ENCODE measurements at regions not wholly inside any gene's neighbourhood (a gene's known extent, or its start where the extent isn't known, plus 50 kb on each side); places are given as distances from the start of the nearest gene placed in this dataset.

DNA sequence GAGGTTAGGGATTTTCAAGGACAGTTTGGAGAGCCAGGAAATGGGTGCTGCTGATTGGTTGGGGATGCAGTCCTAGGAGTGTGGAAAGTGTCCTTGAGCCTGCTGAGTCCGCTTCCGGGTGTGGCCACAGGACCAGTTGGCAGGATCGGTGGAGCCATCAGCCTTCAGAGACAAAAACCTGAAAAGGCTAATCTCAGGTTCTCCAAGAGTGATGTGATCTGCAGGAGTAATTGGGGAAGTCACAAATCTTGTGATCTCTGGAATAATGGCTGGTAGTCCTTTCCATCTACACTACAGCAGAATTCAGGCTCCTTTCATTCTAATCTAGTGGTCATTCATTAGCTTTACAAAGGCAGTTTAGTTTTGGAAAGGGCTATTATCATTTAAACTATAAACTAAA is 55.9 kb upstream of the BMP2K start:
- TF ChIP-seq, protein P1, sequence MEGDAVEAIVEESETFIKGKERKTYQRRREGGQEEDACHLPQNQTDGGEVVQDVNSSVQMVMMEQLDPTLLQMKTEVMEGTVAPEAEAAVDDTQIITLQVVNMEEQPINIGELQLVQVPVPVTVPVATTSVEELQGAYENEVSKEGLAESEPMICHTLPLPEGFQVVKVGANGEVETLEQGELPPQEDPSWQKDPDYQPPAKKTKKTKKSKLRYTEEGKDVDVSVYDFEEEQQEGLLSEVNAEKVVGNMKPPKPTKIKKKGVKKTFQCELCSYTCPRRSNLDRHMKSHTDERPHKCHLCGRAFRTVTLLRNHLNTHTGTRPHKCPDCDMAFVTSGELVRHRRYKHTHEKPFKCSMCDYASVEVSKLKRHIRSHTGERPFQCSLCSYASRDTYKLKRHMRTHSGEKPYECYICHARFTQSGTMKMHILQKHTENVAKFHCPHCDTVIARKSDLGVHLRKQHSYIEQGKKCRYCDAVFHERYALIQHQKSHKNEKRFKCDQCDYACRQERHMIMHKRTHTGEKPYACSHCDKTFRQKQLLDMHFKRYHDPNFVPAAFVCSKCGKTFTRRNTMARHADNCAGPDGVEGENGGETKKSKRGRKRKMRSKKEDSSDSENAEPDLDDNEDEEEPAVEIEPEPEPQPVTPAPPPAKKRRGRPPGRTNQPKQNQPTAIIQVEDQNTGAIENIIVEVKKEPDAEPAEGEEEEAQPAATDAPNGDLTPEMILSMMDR (IDR thresholded peaks at IDR 0.05; ENCODE audit: insufficient read depth, low read length, poor library complexity, severe bottlenecking) = no peak
- DNase-seq (ENCODE audit: low read depth) = no peak
- no peaks in the 10 kb centered on the region for H3K36me3 ChIP-seq (ENCODE audit: control insufficient read depth, insufficient read depth, low read length)
- H3K4me3 ChIP-seq (ENCODE audit: low read depth, low read length) = no peak overlapping the region
- no peaks in the 10 kb centered on the region for H3K27me3 ChIP-seq (ENCODE audit: control insufficient read depth, insufficient read depth, low read length)

DNA sequence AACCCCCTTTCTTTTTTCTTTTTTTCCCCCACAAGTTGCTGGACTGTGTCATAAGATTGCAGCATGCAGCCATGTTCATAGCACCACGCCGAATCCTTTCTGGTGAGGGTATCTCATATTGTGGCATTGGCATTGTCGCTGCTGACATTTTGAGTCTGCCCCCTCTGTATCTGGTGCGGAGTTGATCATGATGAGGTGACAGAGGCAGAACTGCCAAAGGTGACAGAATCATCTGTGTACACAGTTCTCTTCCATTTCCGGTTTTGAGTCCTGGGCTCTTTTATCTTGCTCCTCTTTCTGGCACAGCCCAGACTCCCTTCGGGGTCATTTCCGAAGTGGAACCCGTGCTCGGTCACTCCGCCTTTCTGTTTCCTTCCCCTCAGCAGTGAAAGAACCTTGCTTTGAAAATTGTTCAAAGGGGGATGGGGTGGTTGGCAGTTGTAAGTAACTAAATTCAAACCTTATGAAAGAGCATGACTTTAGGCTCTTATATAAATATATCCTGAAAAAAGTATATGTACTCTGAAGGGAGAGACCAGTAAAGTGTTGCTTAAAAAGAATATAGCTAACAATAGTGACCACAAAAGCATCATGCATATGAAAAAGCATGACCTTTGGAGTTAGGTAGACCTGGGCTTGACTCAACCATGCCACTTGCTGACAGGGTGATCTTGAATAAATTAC is 55.0 kb upstream of the BMP2K start:
- Histone ChIP-seq H3K4me3 (ENCODE audit: low read depth, low read length) (no peak overlapping the region), H3K27me3 (ENCODE audit: control insufficient read depth, insufficient read depth, low read length) (no peaks in the 10 kb centered on the region), H3K36me3 (ENCODE audit: control insufficient read depth, insufficient read depth, low read length) (no peaks in the 10 kb centered on the region)
- TF ChIP-seq, protein P1 (IDR thresholded peaks at IDR 0.05; ENCODE audit: insufficient read depth, low read length, poor library complexity, severe bottlenecking) = no peak
- DNase-seq (ENCODE audit: low read depth) = no peak

GRCh38 chr4:78721747-78722146 is 54.4 kb upstream of the BMP2K start:
- TF ChIP-seq, protein P1 (IDR thresholded peaks at IDR 0.05; ENCODE audit: insufficient read depth, low read length, poor library complexity, severe bottlenecking) = no peak
- no peak overlapping the region for H3K4me3 ChIP-seq (ENCODE audit: low read depth, low read length)
- DNase-seq (ENCODE audit: low read depth) = no peak
- H3K36me3 ChIP-seq (ENCODE audit: control insufficient read depth, insufficient read depth, low read length) = no peaks in the 10 kb centered on the region
- no peaks in the 10 kb centered on the region for H3K27me3 ChIP-seq (ENCODE audit: control insufficient read depth, insufficient read depth, low read length)

DNA sequence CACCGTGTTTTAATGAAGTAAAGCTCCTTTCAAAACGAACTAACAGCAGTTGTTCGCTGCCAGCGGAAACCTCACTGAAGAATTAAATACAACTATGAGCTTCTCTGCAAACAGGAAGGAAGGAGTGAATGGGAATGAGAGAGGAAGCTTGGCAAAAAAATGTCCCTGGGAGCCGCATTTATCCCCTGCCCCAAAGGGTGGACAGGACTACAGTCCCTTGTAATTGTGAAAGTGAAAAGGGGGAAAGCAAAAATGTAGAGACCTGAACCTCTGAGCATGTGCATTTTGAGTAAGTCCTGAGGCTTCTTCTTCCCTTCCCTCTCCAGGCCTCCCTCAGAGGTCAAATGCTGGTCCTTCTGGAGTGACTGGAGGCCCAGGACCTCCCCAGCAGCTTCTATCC is 53.8 kb upstream of the BMP2K start:
- no peak for DNase-seq (ENCODE audit: low read depth)
- H3K27me3 ChIP-seq (ENCODE audit: control insufficient read depth, insufficient read depth, low read length) = no peaks in the 10 kb centered on the region

GRCh38 chr4:78722878-78723277 is 53.3 kb upstream of the BMP2K start:
- Histone ChIP-seq H3K4me3 (ENCODE audit: low read depth, low read length) (no peak overlapping the region), H3K27me3 (ENCODE audit: control insufficient read depth, insufficient read depth, low read length) (no peaks in the 10 kb centered on the region), H3K36me3 (ENCODE audit: control insufficient read depth, insufficient read depth, low read length) (no peaks in the 10 kb centered on the region)
- TF ChIP-seq, protein P1 (IDR thresholded peaks at IDR 0.05; ENCODE audit: insufficient read depth, low read length, poor library complexity, severe bottlenecking) = no peak
- DNase-seq (ENCODE audit: low read depth) = no peak

More for the DNA sequence above, 53.8 kb upstream of the BMP2K start:
- no peaks in the 10 kb centered on the region for H3K36me3 ChIP-seq (ENCODE audit: control insufficient read depth, insufficient read depth, low read length)
- H3K4me3 ChIP-seq (ENCODE audit: low read depth, low read length) = no peak overlapping the region
- TF ChIP-seq, protein P1 (IDR thresholded peaks at IDR 0.05; ENCODE audit: insufficient read depth, low read length, poor library complexity, severe bottlenecking) = no peak

All from kidney epithelial cell (primary cell).